HG02642 (cell line): ENCODE measurements at regions not wholly inside any gene's neighbourhood (a gene's known extent, or its start where the extent isn't known, plus 50 kb on each side); places are given as distances from the start of the nearest gene placed in this dataset.
"Not testable (repeated sequence)": the region's sequence is repeated elsewhere in the genome, so short reads cannot be mapped to it uniquely, and the experiment has no call there.

Experiments
- ATAC-seq: cut with Tn5 transposase; IDR thresholded peaks from one replicate; pipeline ENCODE4 v1.9.1; 2021; ENCODE audit warnings: mild to moderate bottlenecking; ENCODE audit not compliant: unreplicated experiment, poor library complexity

DNA sequence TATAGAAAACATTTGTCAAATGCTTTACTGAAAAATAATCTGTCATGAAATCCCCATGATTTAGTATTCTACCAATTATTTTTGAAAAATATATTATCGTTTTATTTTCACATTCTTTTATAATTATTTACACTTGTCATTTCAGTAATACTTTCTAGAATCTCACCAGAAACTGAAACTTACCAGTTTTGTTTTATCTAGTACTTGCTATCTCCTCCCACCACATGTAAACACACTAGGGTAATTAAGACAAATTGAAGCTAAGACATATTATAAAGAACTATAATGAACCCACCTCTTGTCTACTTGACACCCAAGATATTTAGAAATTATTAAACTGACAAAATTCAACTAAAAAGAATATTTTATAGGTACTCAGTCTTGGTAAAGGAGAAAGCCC lies 51.5 kb upstream of the GRM3 start:
- ATAC-seq: no peak

DNA sequence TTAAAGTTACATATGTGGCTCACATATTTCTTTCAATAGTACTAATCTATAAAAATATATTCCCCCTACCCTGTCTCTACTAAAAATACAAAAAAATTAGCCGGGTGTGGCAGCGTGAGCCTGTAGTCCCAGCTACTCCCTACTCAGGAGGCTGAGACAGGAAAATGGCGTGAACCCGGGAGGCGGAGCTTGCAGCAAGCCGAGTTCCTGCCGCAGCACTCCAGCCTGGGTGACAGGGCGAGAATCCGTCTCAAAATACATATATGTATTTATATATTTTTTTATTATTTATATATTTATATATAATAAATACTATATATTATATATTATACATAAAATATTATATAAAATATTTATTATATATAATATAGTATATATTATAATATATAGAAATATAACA lies 69.7 kb upstream of the GRM3 start:
- ATAC-seq: no peak

DNA sequence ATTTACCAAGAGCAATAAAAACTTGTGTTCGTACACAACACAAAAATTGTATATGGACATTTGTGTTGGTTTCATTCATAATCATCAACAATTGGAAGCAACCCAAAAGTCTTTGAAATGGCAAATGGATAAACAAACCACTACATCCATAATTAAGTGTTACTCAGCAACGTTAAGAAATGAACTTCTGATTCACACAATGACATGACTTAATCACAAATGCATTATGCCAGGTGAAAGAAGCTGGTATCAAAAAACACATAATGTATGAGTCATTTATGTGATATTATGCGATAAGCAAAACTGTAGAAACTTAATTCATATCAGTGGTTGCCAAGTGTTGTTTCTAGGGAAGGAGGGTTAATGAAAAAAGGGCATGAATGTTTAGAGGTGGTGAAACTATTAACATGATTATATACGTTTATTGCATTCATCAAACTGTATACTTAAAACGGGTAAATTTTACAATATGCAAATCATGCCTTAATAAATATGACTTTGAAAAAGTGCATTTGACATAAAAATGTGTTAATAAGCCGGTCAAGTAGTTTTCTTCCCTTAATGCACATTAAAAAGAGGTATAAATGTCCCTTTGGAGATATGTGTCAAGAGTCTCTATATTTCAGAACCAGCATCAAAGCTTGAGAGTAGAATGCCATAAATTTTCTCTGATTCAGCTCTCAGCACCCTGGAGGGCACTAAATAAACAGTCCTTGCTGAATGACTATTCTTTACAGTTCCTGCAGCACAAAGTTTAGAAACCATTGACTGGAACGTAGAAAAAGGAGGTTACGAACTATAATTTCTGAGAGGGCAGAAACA lies 84.8 kb upstream of the GRM3 start:
- no peak for ATAC-seq

DNA sequence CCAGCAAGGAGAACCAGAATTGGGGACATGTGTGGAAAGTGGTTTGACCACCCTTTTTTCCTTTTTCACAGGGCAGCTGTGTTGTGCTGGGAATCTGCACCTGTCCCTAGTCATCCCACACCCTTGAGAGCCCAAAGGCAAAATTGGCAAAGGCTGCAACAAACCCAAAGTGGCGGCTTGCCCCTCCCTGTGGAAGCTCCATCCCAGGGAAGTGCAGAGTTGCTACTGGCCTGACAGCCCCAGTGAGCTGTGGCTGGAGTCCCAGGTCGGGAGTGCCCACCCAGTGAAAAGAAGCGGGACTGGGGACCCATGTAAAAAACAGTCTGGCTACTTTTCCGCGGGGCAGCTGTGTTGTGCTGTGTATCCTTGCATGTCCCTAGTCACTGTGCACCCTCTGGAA lies 109.1 kb upstream of the GRM3 start:
- no peak for ATAC-seq

DNA sequence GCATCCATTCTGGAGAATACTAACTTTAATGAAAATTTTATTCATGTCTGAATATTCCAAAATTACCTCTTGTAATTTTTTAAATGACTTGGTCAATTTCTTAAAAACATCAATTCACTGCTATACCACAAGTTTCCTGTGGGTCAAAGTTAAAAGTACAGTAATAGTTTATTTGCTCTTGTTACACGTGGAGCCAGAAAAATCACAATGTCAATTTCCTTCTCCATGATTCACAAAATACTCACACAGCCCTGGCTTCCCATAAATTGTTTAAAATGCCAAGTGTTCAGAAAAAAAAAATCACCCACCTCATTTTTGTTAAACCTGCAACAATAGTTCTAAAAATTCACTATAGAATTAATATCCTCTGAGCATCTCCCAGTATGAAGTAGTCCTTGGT lies 139.5 kb upstream of the GRM3 start:
- ATAC-seq: no peak

DNA sequence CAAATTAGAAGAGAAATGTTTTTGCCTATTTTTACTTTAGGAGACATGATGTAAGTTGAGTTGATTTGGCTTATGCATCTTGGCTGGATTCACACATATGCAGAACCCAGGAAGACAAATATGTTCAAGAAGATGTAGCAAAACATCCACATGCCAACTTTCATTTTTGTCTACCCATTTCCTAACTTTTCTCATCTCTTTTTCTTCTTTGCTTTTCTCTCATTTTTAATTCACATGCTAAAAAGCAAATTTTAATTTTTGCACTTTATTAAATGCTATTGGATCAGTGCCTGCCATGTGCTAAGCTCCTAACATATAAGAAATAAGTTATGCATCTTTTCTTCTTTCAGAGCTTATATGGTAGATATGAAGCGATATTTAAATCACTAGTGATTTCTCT lies 143.7 kb upstream of the GRM3 start:
- no peak for ATAC-seq

DNA sequence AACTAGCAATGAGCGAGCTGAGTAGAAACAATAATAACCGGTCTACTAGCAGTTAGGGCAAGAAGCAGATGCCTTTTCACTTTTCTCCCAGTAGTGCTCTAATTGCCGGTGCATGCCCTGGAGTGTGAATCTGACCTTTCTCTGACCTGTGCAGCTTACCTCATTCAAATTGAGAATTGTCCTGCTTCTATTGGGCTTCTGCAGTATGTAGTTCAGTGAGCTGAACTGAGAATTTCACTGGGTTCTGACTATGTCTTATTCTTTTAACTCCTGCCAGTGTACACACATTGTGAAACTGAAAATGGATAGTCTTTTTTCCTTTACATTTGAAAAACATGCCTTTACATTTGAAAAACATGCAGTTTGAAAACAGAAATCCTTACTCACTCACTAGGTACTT lies 157.9 kb upstream of the GRM3 start:
- no peak for ATAC-seq

DNA sequence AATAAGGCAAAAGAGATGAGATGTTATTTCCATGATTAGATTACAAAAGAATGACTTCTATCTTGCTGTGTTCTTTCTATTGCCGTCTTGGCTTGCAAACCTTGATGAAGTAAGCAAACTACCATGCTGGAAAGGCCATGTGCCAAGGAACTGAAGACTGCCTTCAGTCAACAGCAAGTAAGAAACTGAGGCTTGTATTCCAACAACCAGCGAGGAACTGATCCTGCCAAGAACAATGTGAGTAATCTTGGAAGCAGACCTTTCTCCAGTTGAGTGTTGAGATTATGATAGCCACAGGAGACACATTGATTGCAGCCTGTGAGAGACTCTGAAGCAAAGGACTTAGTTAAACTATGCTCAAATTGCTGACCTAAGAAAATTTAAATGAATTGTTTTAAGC lies 164.6 kb upstream of the GRM3 start:
- no peak for ATAC-seq

DNA sequence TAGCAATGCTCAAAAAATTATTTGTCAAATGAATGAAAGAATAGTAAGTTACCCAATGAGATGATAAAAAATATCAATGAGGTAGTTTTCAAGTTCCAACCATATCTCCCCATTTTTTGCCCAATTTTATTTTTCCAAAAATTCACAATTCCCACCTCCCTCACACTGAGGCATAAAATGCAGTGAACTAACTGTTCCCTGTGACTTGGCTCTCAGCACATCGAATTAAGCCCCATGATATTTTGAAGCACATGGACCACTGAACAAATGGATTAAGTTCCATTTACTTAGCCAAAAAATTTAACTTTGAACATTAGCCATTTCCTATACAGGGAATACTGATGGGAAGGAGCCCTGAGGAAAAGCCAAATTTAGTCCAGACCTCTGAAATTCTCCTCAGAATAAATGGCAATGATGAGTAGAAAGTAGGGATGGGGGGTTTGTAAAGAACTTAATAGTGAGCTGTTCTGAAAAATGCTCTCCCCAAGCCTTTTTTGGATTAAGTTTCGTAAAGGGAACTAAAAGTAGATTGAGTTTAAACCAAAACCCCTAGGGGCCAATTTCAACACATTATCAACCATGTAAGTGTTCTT lies 166.3 kb upstream of the GRM3 start:
- no peak for ATAC-seq

DNA sequence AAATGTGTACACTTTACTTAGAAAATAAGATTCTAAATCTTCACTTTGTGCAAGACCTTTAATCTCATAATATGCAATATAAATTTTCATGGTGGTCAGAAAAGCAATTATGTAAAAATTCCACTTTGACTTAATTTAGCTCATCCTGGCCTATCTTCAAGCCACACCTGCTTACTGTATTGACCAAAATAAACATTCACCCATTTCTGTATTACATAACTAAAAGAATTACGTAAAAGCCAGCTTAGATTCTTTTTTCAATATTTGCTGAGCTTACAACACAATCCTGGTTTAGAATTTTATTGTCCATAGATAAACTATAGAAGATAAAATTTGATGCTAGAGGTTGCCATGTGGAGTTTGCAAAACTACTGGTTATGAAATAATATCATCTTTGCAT lies 172.9 kb upstream of the GRM3 start:
- ATAC-seq: no peak

DNA sequence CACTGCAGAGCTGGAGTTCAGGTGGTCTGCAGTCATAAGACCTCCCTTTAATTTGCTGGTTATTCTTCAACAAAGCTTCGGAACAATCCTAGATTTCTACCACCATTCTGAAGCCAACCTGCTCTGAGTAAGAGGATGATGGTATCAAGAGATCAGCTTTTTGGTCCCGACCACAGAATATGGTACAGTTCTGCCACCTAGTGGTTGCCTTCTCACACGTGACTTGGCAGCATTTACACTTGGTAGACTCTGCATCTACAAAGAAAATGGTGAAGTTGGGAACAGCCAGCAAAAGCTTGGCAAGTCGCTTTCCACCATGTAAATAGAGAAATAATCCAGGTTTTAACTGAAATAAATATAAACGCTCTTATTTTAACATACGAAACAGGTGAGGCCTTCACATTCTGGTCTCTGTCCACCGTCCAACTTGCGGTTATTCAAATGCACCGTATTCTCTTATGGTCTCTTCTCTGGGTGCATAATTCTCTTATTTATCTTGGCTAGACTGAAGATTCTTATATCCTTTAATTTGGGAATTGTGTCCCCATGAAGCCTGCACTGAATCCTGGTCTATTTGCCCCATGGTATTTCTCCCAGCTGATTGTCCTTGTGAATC lies 173.9 kb upstream of the GRM3 start:
- peak; percentile 100 for ATAC-seq

DNA sequence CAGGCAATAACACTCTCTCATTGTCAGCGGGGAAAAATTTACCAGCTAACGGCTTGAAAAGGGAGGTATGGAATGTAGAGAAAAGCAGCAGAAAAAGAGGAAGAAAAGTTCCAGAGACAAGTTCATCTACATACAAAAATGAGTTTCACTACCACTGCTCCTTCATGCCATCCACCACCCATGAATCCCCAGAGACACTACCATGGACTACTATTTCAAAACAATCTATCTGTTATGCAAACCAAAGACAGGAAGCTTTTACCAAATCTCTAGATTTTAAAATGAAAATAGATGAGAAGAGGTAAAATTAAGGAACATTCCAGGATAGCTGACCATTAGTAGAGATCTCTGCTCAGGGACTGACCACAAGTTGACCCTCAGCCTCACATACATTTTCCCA lies 189.0 kb upstream of the GRM3 start:
- ATAC-seq: no peak

DNA sequence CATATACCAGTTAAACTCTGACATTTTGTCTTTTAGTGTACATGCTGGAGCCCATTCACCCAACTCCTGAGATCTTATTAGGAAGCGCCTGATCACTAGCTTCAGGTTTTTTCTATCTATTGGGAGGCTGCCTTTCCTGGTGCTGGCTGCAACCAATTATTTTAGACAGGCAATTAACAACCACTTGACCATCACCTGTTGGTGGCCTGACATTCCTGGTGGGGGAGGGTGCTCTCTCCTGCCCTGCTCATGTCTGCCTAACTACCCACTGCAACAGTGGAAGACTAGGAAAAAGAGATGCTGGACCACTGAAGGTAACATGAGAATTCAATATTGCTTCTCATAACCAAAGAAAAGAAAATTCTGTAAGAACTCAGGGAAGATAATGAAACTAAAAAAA lies 190.3 kb upstream of the GRM3 start:
- no peak for ATAC-seq

DNA sequence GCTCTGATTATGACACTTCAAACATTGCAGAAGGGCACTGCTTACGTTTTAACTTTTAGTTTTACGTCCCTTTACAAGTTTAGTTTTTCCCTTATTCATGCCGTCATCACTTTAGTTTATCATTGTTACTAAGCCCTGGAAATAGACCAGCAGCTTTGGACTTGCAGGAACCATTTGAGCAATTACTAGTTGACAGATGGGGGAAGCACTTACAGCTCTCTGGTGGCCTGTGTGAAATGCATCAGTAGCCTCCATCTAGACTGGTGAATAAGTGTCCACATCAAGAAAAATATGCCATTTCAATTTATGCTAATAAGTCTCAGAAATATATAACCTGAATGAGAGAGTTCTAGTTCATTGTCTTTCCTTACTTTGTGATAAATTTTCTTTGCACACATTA lies 194.9 kb upstream of the GRM3 start:
- no peak for ATAC-seq

DNA sequence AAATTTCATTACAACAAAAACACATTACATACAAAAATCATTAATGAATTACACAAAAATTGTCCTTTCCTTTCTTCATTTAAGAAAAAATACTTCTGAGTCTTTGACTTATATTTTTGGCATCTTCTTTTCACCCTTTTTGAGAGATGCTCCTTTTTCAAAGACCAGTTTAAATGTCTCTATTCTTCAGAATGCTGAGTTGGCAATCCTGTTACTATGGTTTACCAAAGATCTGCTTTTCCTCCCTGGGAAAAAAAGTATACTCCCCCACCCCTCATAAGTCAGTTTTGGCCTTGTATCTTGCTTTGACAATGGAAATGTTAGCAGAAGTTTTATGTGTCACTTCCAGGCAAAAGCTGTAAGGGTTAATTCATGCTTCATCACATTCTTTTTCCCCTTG lies 198.4 kb upstream of the GRM3 start:
- no peak for ATAC-seq

DNA sequence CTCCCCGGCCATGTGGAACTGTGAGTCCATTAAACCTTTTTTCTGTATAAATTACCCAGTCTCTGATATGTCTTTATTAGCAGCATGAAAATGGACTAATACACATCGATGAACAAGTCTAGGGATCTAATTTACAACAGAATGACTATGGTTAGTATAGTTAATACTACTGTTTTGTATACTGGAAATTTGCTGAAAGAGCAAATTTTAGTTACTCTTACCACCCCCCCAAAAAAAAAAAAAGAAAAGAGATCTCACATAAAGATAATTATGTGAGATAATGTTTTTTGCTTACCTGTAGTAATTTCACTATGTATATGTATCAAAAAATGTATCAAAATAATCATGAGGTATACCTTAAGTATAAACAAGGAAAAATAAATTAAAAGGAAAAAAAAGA lies 199.5 kb upstream of the GRM3 start:
- no peak for ATAC-seq

DNA sequence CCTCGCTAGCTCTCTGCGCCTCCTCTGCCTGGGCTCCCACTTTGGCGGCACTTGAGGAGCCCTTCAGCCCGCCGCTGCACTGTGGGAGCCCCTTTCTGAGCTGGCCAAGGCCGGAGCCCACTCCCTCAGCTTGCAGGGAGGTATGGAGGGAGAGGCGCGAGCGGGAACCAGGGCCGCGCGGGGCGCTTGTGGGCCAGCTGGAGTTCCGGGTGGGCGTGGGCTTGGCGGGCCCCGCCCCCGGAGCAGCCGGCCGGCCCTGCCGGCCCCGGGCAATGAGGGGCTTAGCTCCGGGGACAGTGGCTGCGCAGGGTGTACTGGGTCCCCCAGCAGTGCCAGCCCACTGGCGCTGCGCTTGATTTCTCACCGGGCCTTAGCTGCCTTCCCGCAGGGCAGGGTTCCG lies 203.3 kb upstream of the GRM3 start:
- ATAC-seq: not testable (repeated sequence)

DNA sequence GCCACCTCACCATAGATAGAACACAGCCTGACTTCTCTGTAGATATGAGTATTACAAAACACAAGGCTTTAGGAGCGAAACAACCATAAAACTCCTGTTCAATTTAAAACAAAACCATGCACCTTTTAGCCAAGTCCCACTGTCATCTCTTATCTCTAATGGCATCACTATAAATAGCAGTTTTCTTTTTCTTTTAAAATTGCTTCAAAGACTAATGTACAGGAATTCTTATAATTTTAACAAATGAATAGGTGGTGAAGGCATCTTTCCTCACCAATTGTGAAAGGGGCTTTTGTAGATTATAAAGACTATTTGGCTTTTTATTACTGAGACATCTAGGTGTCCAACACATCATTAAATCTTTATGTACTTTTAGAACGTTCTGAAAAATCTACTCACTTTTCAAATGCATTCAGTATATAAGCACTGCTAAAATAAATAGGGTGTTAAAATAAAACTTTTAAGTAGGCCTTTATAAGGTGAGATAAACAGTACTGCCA lies 205.7 kb upstream of the GRM3 start:
- no peak for ATAC-seq

DNA sequence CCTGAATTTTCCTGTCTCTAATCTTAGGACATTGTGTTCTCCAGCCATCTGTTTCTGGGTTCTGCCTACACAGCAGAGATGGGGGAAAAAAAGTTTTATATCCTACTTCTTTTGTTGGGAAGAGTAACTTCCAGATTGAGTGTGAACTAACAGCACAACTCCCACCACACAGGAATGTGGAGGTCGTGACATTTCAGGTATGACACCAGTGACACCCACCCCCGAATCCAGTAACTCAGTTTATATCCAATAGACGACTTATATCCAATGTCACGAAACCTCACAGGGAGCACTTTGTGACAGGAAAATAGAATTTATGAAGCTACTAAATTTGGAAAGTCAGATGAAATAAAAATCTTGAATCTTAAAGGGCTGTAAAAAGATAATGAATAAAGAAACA lies 211.9 kb upstream of the GRM3 start:
- ATAC-seq: no peak

DNA sequence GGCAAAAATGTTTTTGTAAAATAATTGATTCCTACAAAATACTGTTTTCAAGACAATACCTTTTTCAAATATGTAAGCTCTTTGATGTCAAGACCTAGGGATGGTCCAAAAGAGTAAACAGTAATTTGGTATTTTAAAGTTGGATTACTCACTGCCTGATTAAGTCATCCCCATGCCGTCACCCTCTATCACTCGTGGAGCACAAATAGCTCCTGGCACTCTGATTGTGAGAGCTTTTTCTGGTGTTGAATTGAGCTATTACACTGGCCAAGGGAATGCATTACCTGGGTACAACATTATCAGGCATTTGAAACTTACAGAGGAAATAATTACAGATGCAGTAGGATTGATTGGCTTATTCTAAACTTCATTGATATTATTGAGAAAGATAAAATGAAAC lies 231.9 kb upstream of the GRM3 start:
- no peak for ATAC-seq

DNA sequence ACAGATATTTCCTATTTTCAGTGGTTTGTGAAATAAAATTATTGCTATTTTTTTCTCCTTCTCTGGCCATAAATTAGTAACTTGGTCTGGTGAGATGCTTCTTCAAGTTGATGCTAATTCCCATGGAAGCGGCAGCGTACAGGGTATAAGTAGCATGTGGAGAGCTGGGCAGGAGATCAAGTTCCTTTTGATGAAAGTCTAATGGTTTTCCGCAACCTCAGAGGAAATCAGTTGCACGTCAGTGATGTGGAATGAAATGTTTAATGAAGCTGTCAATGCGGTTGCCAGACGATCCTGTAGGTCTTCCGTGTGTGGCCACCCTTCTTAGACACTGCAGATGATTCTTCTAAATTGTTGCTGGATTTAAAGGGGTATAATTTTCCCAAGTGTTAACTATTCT lies 236.4 kb upstream of the GRM3 start:
- no peak for ATAC-seq

DNA sequence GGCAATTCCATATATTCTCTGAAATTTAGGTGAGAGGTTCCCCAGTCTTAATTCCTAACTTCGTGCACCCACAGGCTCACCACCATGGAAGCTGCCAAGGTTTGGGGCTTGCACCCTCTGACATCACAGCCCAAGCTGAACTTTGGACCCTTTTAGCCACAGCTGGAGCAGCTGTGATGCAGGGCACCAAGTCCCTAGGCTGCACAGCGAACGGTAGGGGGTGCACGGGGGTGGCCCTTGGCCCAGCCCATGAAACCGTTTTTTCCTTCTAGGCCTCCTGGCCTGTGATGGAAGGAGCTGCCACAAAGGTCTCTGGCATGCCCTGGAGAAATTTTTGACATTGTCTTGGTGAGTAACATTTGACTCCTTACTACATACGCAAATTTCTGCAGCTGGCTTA lies 251.9 kb upstream of the GRM3 start:
- ATAC-seq: no peak
